ENCODE measurements at regions not wholly inside any gene's neighbourhood (a gene's known extent, or its start where the extent isn't known, plus 50 kb on each side); places are given as distances from the start of the nearest gene placed in this dataset.

- TF ChIP-seq EZH2 (IDR thresholded peaks at IDR 0.05; ENCODE audit: borderline replicate concordance, insufficient read depth, low read depth, low read length, poor library complexity, severe bottlenecking) = no peak
- no peak for TF ChIP-seq CTCF (IDR thresholded peaks at IDR 0.05)
- H3K9me3 ChIP-seq (ENCODE audit: control extremely low read depth in 1 of 3, control insufficient read depth in 2 of 3, insufficient read depth in 1 of 3, low read length in 2 of 3) = no peaks in the 10 kb centered on the region
These were observed 417.7 kb upstream of the KAZN start for GRCh38 chr1:14180738-14181137.

GRCh38 chr1:14181191-14181795 is 417.2 kb upstream of the KAZN start:
- no peak overlapping the region for H3K27ac ChIP-seq (ENCODE audit: low read length in 2 of 2)
- H3K9ac ChIP-seq (ENCODE audit: low read length) = no peak overlapping the region
- ChIA-PET POLR2A (no interaction called here), CTCF (no interaction called here)
- no peak for ATAC-seq (ENCODE audit: low read depth)
- H3K9me3 ChIP-seq (ENCODE audit: control extremely low read depth in 1 of 3, control insufficient read depth in 2 of 3, insufficient read depth in 1 of 3, low read length in 2 of 3) = no peaks in the 10 kb centered on the region
- no peaks in the 10 kb centered on the region for H3K4me1 Mint-ChIP-seq
- no peaks in the 10 kb centered on the region for H4K20me1 ChIP-seq (ENCODE audit: control insufficient read depth, insufficient read depth, low read length, poor library complexity, severe bottlenecking)
- H3K9me3 Mint-ChIP-seq (ENCODE audit: insufficient read depth) = no peaks in the 10 kb centered on the region
- peaks cover 38% of the 10 kb centered on the region for H3K27me3 Mint-ChIP-seq
- no peak for DNase-seq
- no peak overlapping the region for H3K4me3 Mint-ChIP-seq
- H3K36me3 ChIP-seq (replicated peaks in 1 of 2; ENCODE audit: control extremely low read depth in 1 of 2, control insufficient read depth in 1 of 2, extremely low read depth in 1 of 2, insufficient read depth in 2 of 2, low read length in 1 of 2) = no peaks in the 10 kb centered on the region
- TF ChIP-seq CTCF (IDR thresholded peaks at IDR 0.05) (no peak), EZH2 (IDR thresholded peaks at IDR 0.05; ENCODE audit: borderline replicate concordance, insufficient read depth, low read depth, low read length, poor library complexity, severe bottlenecking) (no peak)
- H3K4me3 ChIP-seq (ENCODE audit: control extremely low read depth in 1 of 5, extremely low read depth in 1 of 5, insufficient read depth in 1 of 5, low read depth in 2 of 5, low read length in 4 of 5) = no peak overlapping the region
- H3K4me2 ChIP-seq (replicated peaks; ENCODE audit: low read depth, low read length, poor library complexity, severe bottlenecking) = no peak overlapping the region
- intact Hi-C loops (cut with micrococcal nuclease) = no loop called here
- 16% methylated on average over 7 of the region's 9 CpGs for WGBS (ENCODE audit: insufficient coverage)
- no peaks in the 10 kb centered on the region for H3K79me2 ChIP-seq (ENCODE audit: control insufficient read depth, insufficient read depth, low read length)
- no peaks in the 10 kb centered on the region for H3K4me1 ChIP-seq (ENCODE audit: control insufficient read depth in 2 of 2, insufficient read depth in 2 of 2, low read length in 2 of 2)
- peaks cover 0 to 8% (median 2%) of the 10 kb centered on the region in 4 experiments for H3K27me3 ChIP-seq (replicated peaks in 1 of 4; ENCODE audit: control extremely low read depth in 1 of 4, control insufficient read depth in 3 of 4, insufficient read depth in 4 of 4, low read length in 3 of 4)
- no peak overlapping the region for H2AFZ ChIP-seq (ENCODE audit: insufficient read depth, low read depth, low read length, poor library complexity, severe bottlenecking)
- no peak overlapping the region for H3K27ac Mint-ChIP-seq

More at GRCh38 chr1:14180738-14181137, 417.7 kb upstream of the KAZN start:
- Histone ChIP-seq H3K9ac (ENCODE audit: low read length) (no peak overlapping the region), H3K4me3 (ENCODE audit: control extremely low read depth in 1 of 5, extremely low read depth in 1 of 5, insufficient read depth in 1 of 5, low read depth in 2 of 5, low read length in 4 of 5) (no peak overlapping the region), H2AFZ (ENCODE audit: insufficient read depth, low read depth, low read length, poor library complexity, severe bottlenecking) (no peak overlapping the region), H3K79me2 (ENCODE audit: control insufficient read depth, insufficient read depth, low read length) (no peaks in the 10 kb centered on the region), H3K4me2 (replicated peaks; ENCODE audit: low read depth, low read length, poor library complexity, severe bottlenecking) (no peak overlapping the region), H3K36me3 (replicated peaks in 1 of 2; ENCODE audit: control extremely low read depth in 1 of 2, control insufficient read depth in 1 of 2, extremely low read depth in 1 of 2, insufficient read depth in 2 of 2, low read length in 1 of 2) (no peaks in the 10 kb centered on the region), H3K27me3 (replicated peaks in 1 of 4; ENCODE audit: control extremely low read depth in 1 of 4, control insufficient read depth in 3 of 4, insufficient read depth in 4 of 4, low read length in 3 of 4) (peaks cover 0 to 8% (median 2%) of the 10 kb centered on the region in 4 experiments), H3K27ac (ENCODE audit: low read length in 2 of 2) (no peak overlapping the region), H3K4me1 (ENCODE audit: control insufficient read depth in 2 of 2, insufficient read depth in 2 of 2, low read length in 2 of 2) (no peaks in the 10 kb centered on the region), H4K20me1 (ENCODE audit: control insufficient read depth, insufficient read depth, low read length, poor library complexity, severe bottlenecking) (no peaks in the 10 kb centered on the region)
- ChIA-PET POLR2A (no interaction called here), CTCF (no interaction called here)
- intact Hi-C loops (cut with micrococcal nuclease) = no loop called here
- H3K27me3 Mint-ChIP-seq = peaks cover 38% of the 10 kb centered on the region
- no peaks in the 10 kb centered on the region for H3K9me3 Mint-ChIP-seq (ENCODE audit: insufficient read depth)
- DNase-seq = no peak
- WGBS (ENCODE audit: insufficient coverage) = 89% methylated on average over 3 of the region's 4 CpGs
- no peak overlapping the region for H3K4me3 Mint-ChIP-seq
- no peaks in the 10 kb centered on the region for H3K4me1 Mint-ChIP-seq
- no peak for ATAC-seq (ENCODE audit: low read depth)
- no peak overlapping the region for H3K27ac Mint-ChIP-seq

Measured in B cell (primary cell).